Calu3 (cell line): ENCODE measurements at regions not wholly inside any gene's neighbourhood (a gene's known extent, or its start where the extent isn't known, plus 50 kb on each side); places are given as distances from the start of the nearest gene placed in this dataset.

Experiments used
- BruUV-seq: library from RNA; stranded (reverse); fragments of 400-500 nt; replicated peaks from 2 replicates; lab custom pipeline; 2021; lab: Mats Ljungman, UMichigan
- CTCF ChIA-PET: fragments of 300-600 bp; sonication (Branson Sonifier 250); formaldehyde crosslinking; loops from one replicate; lab custom pipeline; 2022; ENCODE audit warnings: antibody characterized with exemption; lab: Charles Lee
- DNase-seq: peaks from one replicate; pipeline ENCODE4 v3.0.0; 2022
- H3K27ac Mint-ChIP-seq: one replicate; pipeline ENCODE4 v1.8.0; 2022; ENCODE audit warnings: mixed read lengths; ENCODE audit not compliant: unreplicated experiment
- H3K27me3 Mint-ChIP-seq: one replicate; pipeline ENCODE4 v1.8.0; 2022; ENCODE audit warnings: mixed read lengths; ENCODE audit not compliant: unreplicated experiment
- H3K36me3 Mint-ChIP-seq: one replicate; pipeline ENCODE4 v1.8.0; 2022; ENCODE audit warnings: mild to moderate bottlenecking, moderate library complexity, mixed read lengths; ENCODE audit not compliant: insufficient read depth, unreplicated experiment
- H3K4me1 Mint-ChIP-seq: one replicate; pipeline ENCODE4 v1.8.0; 2022; ENCODE audit warnings: mild to moderate bottlenecking, low read depth, mixed read lengths; ENCODE audit not compliant: unreplicated experiment
- H3K4me3 Mint-ChIP-seq: one replicate; pipeline ENCODE4 v1.8.0; 2022; ENCODE audit warnings: mild to moderate bottlenecking, low read depth, moderate library complexity, mixed read lengths; ENCODE audit not compliant: unreplicated experiment
- H3K9me3 Mint-ChIP-seq: one replicate; pipeline ENCODE4 v1.8.0; 2022; ENCODE audit warnings: low read depth, mixed read lengths; ENCODE audit not compliant: unreplicated experiment
- CTCF ChIP-seq: fragments of 200-600 bp; IDR thresholded peaks from one replicate; pipeline ENCODE4 v1.8.0; 2022; ENCODE audit warnings: antibody characterized with exemption; ENCODE audit not compliant: unreplicated experiment
- intact Hi-C: fragments of 100-400 bp; cut with micrococcal nuclease; formaldehyde crosslinking; loops from one replicate; pipeline ENCODE4 v1.10.0; 2022; ENCODE audit not compliant: unreplicated experiment

GRCh38 chr6:91447530-91448254 lies 860.8 kb upstream of the MAP3K7 start:
- TF ChIP-seq CTCF = no peak
- intact Hi-C loops = no loop called here
- no peaks in the 10 kb centered on the region for H3K9me3 Mint-ChIP-seq
- no TSS peak for BruUV-seq
- no peak overlapping the region for H3K4me3 Mint-ChIP-seq
- no peaks in the 10 kb centered on the region for H3K4me1 Mint-ChIP-seq
- H3K27ac Mint-ChIP-seq = no peak overlapping the region
- DNase-seq = no peak
- no peaks in the 10 kb centered on the region for H3K27me3 Mint-ChIP-seq
- CTCF ChIA-PET = interaction anchor here (0.7 kb wide), 1 partner anchor 601 kb away, joined by 3 read pairs; no protein-coding TSS in a partner anchor
- H3K36me3 Mint-ChIP-seq = no peaks in the 10 kb centered on the region

- CTCF ChIA-PET = no interaction called here
- Mint-ChIP-seq H3K27me3 (no peaks in the 10 kb centered on the region), H3K27ac (no peak overlapping the region), H3K4me1 (no peaks in the 10 kb centered on the region), H3K36me3 (no peaks in the 10 kb centered on the region), H3K4me3 (no peak overlapping the region), H3K9me3 (no peaks in the 10 kb centered on the region)
- no peak for TF ChIP-seq CTCF
- DNase-seq = no peak
- intact Hi-C loops = no loop called here
- no TSS peak for BruUV-seq
Observed at GRCh38 chr6:91447081-91447480, 860.2 kb upstream of the MAP3K7 start.

GRCh38 chr6:91443405-91443804 lies 856.5 kb upstream of the MAP3K7 start:
- TF ChIP-seq CTCF = no peak
- no TSS peak for BruUV-seq
- H3K4me1 Mint-ChIP-seq = no peaks in the 10 kb centered on the region
- DNase-seq = no peak
- H3K36me3 Mint-ChIP-seq = no peaks in the 10 kb centered on the region
- no peak overlapping the region for H3K27ac Mint-ChIP-seq
- no peaks in the 10 kb centered on the region for H3K9me3 Mint-ChIP-seq
- CTCF ChIA-PET = interaction anchor here (0.5 kb wide), 1 partner anchor 849 kb away, joined by 3 read pairs; no protein-coding TSS in a partner anchor
- H3K27me3 Mint-ChIP-seq = no peaks in the 10 kb centered on the region
- intact Hi-C loops = no loop called here
- no peak overlapping the region for H3K4me3 Mint-ChIP-seq

GRCh38 chr6:91442342-91442741 lies 855.5 kb upstream of the MAP3K7 start:
- Mint-ChIP-seq H3K4me1 (no peaks in the 10 kb centered on the region), H3K27ac (no peak overlapping the region), H3K27me3 (no peaks in the 10 kb centered on the region), H3K4me3 (no peak overlapping the region), H3K36me3 (no peaks in the 10 kb centered on the region), H3K9me3 (no peaks in the 10 kb centered on the region)
- DNase-seq = no peak
- BruUV-seq = no TSS peak
- intact Hi-C loops = no loop called here
- no peak for TF ChIP-seq CTCF
- CTCF ChIA-PET = no interaction called here
